Chondrocyte (in vitro differentiated cells): ENCODE measurements at regions not wholly inside any gene's neighbourhood (a gene's known extent, or its start where the extent isn't known, plus 50 kb on each side); places are given as distances from the start of the nearest gene placed in this dataset.

ENCODE experiments used
- DNase-seq: peaks from one replicate; pipeline ENCODE4 v3.0.0; 2021; ENCODE audit warnings: mixed read lengths, low spot score
- H3K27ac Mint-ChIP-seq: one replicate; pipeline ENCODE4 v1.8.0; 2021; ENCODE audit warnings: mild to moderate bottlenecking, moderate library complexity, mixed read lengths; ENCODE audit not compliant: unreplicated experiment
- H3K27me3 Mint-ChIP-seq: 2 replicates; pipeline ENCODE4 v1.8.0; 2021; ENCODE audit warnings: low read depth, mixed read lengths
- H3K36me3 Mint-ChIP-seq: 2 replicates; pipeline ENCODE4 v1.8.0; 2021; ENCODE audit warnings: low read depth, mixed read lengths
- H3K4me1 Mint-ChIP-seq: 2 replicates; pipeline ENCODE4 v1.8.0; 2021; ENCODE audit warnings: low read depth, mild to moderate bottlenecking, mixed read lengths
- H3K4me3 Mint-ChIP-seq: one replicate; pipeline ENCODE4 v1.8.0; 2021; ENCODE audit warnings: mild to moderate bottlenecking, moderate library complexity, mixed read lengths; ENCODE audit not compliant: unreplicated experiment
- H3K9me3 Mint-ChIP-seq: 2 replicates; pipeline ENCODE4 v1.8.0; 2021; ENCODE audit warnings: low read depth, mixed read lengths
- TF ChIP-seq, protein P1 (sequence below): fragments of 200-600 bp; sonication (generic); IDR thresholded peaks from 2 replicates; pipeline ENCODE4 v1.5.0; 2021; ENCODE audit warnings: antibody characterized with exemption, mild to moderate bottlenecking, moderate library complexity

DNA sequence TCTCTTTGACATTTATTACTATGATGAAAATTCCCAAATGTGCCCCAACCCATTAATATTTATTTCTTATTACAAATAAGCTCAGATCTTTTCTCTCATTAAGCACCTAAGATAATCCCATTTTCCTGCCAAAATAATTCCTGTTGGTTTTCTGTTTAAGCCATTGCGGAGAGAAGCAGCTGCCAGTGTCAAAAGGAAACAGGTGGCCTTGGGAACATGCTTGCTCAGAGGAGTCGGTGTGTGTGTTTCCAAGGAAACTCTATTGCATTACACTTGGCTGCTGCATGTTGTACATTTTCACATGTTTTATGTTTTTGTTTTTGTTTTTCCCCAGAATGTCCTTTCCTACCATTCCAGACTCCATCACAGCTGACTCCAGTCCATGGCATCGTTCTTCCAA, 56.4 kb downstream of the CD24 start:
- Mint-ChIP-seq H3K4me1 (no peaks in the 10 kb centered on the region), H3K27me3 (peaks cover 23% of the 10 kb centered on the region), H3K27ac (no peak overlapping the region), H3K4me3 (no peak overlapping the region), H3K36me3 (no peaks in the 10 kb centered on the region), H3K9me3 (peaks cover 8% of the 10 kb centered on the region)
- DNase-seq: no peak
- TF ChIP-seq, protein P1, sequence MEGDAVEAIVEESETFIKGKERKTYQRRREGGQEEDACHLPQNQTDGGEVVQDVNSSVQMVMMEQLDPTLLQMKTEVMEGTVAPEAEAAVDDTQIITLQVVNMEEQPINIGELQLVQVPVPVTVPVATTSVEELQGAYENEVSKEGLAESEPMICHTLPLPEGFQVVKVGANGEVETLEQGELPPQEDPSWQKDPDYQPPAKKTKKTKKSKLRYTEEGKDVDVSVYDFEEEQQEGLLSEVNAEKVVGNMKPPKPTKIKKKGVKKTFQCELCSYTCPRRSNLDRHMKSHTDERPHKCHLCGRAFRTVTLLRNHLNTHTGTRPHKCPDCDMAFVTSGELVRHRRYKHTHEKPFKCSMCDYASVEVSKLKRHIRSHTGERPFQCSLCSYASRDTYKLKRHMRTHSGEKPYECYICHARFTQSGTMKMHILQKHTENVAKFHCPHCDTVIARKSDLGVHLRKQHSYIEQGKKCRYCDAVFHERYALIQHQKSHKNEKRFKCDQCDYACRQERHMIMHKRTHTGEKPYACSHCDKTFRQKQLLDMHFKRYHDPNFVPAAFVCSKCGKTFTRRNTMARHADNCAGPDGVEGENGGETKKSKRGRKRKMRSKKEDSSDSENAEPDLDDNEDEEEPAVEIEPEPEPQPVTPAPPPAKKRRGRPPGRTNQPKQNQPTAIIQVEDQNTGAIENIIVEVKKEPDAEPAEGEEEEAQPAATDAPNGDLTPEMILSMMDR: no peak

DNA sequence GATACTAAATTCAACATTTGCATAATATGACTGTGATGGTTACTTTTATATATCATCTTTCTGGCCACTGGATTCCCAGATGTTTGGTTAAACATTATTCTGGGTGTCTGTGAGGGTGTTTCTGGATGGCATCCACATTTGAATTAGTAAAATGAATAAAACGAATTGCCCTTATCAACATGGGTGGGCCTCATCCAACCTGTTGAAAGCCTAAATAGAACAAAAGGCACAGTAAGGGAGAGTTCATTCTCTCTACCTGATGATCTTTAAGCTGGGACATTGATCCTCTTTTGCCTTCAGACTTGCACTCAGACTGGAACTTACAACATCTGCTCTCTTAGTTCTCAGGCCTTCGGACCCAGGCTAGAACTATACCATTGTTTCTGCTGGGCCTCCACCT, 57.6 kb downstream of the CD24 start:
- TF ChIP-seq, protein P1: no peak
- H3K36me3 Mint-ChIP-seq: no peaks in the 10 kb centered on the region
- H3K4me3 Mint-ChIP-seq: no peak overlapping the region
- peaks cover 22% of the 10 kb centered on the region for H3K27me3 Mint-ChIP-seq
- no peak for DNase-seq
- H3K27ac Mint-ChIP-seq: no peak overlapping the region
- no peaks in the 10 kb centered on the region for H3K4me1 Mint-ChIP-seq
- H3K9me3 Mint-ChIP-seq: peaks cover 8% of the 10 kb centered on the region

DNA sequence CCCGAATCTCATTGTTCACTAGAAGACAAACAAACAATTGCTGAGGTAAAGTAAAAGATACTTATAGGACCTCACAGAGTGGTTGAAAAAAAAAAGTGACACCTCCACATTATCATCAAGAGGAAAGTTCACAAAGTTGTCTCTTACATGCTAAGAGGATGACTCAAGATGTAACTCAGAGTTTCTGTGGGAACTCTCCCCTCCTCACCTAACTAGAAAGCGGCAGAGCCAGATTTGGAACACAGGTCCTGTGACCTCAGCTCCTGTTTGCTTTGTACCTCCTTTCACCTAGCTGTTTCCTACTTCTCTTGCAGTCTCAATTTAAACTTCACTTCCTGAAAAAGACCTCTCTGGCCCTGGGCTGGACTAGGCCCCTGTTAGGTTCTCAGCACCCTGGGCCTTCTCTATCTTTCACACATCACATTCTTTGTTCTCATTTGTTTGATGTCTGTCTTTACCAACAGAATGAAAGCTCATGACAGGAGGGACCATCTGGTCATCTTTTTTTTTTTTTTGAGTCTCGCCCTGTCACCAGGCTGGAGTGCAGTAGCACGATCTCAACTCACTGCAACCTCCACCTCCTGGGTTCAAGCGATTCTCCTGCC, 60.8 kb downstream of the CD24 start:
- H3K36me3 Mint-ChIP-seq: no peaks in the 10 kb centered on the region
- H3K4me1 Mint-ChIP-seq: no peaks in the 10 kb centered on the region
- peaks cover 8% of the 10 kb centered on the region for H3K9me3 Mint-ChIP-seq
- TF ChIP-seq, protein P1: no peak
- no peak overlapping the region for H3K27ac Mint-ChIP-seq
- H3K4me3 Mint-ChIP-seq: no peak overlapping the region
- peaks cover 18% of the 10 kb centered on the region for H3K27me3 Mint-ChIP-seq
- no peak for DNase-seq

GRCh38 chr6:106913111-106913510, 61.4 kb downstream of the CD24 start:
- Mint-ChIP-seq H3K36me3 (no peaks in the 10 kb centered on the region), H3K27me3 (peaks cover 11% of the 10 kb centered on the region), H3K4me3 (no peak overlapping the region), H3K9me3 (peaks cover 8% of the 10 kb centered on the region), H3K27ac (no peak overlapping the region), H3K4me1 (no peaks in the 10 kb centered on the region)
- TF ChIP-seq, protein P1: no peak
- no peak for DNase-seq

DNA sequence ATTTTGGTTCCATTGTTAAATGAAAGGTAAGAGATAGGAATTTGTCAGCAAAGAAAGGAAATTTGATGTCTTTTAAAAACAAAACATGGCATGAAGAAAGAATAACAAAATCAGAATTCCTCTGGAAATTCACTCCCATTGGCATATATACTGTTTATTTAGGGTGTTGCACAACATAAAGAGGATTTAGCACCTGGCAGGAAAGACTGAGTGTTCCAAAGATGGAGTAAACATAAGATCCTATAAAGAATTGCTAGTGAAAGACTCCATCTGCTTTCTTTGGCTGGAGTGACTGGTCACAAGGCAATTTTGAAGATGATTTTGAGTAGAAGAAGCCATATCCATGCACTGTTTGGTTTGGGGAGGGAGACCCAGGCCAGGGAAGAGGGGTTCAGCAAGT, 62.4 kb downstream of the CD24 start:
- Mint-ChIP-seq H3K9me3 (peaks cover 8% of the 10 kb centered on the region), H3K36me3 (no peaks in the 10 kb centered on the region), H3K4me1 (no peaks in the 10 kb centered on the region), H3K27ac (no peak overlapping the region), H3K4me3 (no peak overlapping the region), H3K27me3 (peaks cover 6% of the 10 kb centered on the region)
- TF ChIP-seq, protein P1: no peak
- no peak for DNase-seq
